KMS-11 (cell line): ENCODE measurements at regions not wholly inside any gene's neighbourhood (a gene's known extent, or its start where the extent isn't known, plus 50 kb on each side); places are given as distances from the start of the nearest gene placed in this dataset.

Experiments used
- H2AFZ ChIP-seq: fragments of 200-600 bp; sonication (generic); 2 replicates; pipeline ENCODE4 v1.6.1; 2016; ENCODE audit warnings: antibody characterized with exemption, mixed run types, low read depth
- H3K27ac ChIP-seq: fragments of 200-600 bp; sonication (generic); 2 replicates; pipeline ENCODE4 v1.6.1; 2016; ENCODE audit warnings: mild to moderate bottlenecking, mixed run types
- H3K27me3 ChIP-seq: fragments of 200-600 bp; sonication (generic); 2 replicates; pipeline ENCODE4 v1.6.1; 2017; ENCODE audit warnings: mild to moderate bottlenecking, low read depth, mixed run types, moderate library complexity; ENCODE audit not compliant: insufficient read depth
- H3K36me3 ChIP-seq: fragments of 200-600 bp; sonication (generic); 2 replicates; pipeline ENCODE4 v1.6.1; 2017; ENCODE audit warnings: mild to moderate bottlenecking, mixed run types; ENCODE audit not compliant: insufficient read depth
- H3K4me1 ChIP-seq: fragments of 200-600 bp; sonication (generic); 2 replicates; pipeline ENCODE4 v1.6.1; 2016; ENCODE audit warnings: mild to moderate bottlenecking, low read depth, mixed run types; ENCODE audit not compliant: poor library complexity, severe bottlenecking
- H3K4me2 ChIP-seq: fragments of 200-600 bp; sonication (generic); 2 replicates; pipeline ENCODE4 v1.7.0; 2016; ENCODE audit warnings: mild to moderate bottlenecking, mixed run types
- H3K4me3 ChIP-seq: fragments of 200-600 bp; sonication (generic); IDR thresholded peaks from 2 replicates; pipeline ENCODE4 v1.6.1; 2017; ENCODE audit warnings: low read depth, low read length, mixed read lengths; ENCODE audit not compliant: insufficient read depth
- H3K79me2 ChIP-seq: fragments of 200-600 bp; sonication (generic); 2 replicates; pipeline ENCODE4 v1.6.1; 2016; ENCODE audit warnings: low read depth, mixed run types; ENCODE audit not compliant: insufficient read depth
- H3K9ac ChIP-seq: fragments of 200-600 bp; sonication (generic); 2 replicates; pipeline ENCODE4 v1.6.1; 2016; ENCODE audit warnings: mild to moderate bottlenecking, mixed run types
- H4K20me1 ChIP-seq: fragments of 200-600 bp; sonication (generic); 2 replicates; pipeline ENCODE4 v1.6.1; 2016; ENCODE audit warnings: mild to moderate bottlenecking, mixed run types; ENCODE audit not compliant: insufficient read depth
- CTCF ChIP-seq: fragments of 200-600 bp; sonication (generic); conservative IDR thresholded peaks from 2 replicates; pipeline ENCODE4 v1.6.1; 2017; ENCODE audit warnings: low read depth, mild to moderate bottlenecking, antibody characterized with exemption, low read length, moderate library complexity, mixed read lengths

- no peaks in the 10 kb centered on the region for H4K20me1 ChIP-seq
- no peak overlapping the region for H3K4me3 ChIP-seq
- H3K79me2 ChIP-seq, result no peaks in the 10 kb centered on the region
- H2AFZ ChIP-seq, result no peak overlapping the region
- no peak overlapping the region for H3K9ac ChIP-seq
- H3K27ac ChIP-seq, result no peak overlapping the region
- H3K36me3 ChIP-seq, result no peaks in the 10 kb centered on the region
- H3K27me3 ChIP-seq, result no peaks in the 10 kb centered on the region
- peaks cover 14% of the 10 kb centered on the region for H3K4me1 ChIP-seq
- TF ChIP-seq CTCF, result no peak
- no peak overlapping the region for H3K4me2 ChIP-seq
These were observed 580.5 kb downstream of the TLE1 start for GRCh38 chr9:81108821-81109220.

- Histone ChIP-seq H3K36me3 (no peaks in the 10 kb centered on the region), H3K9ac (no peak overlapping the region), H3K4me2 (no peak overlapping the region), H3K27ac (no peak overlapping the region), H3K4me3 (no peak overlapping the region), H3K79me2 (no peaks in the 10 kb centered on the region), H3K27me3 (no peaks in the 10 kb centered on the region), H4K20me1 (no peaks in the 10 kb centered on the region), H2AFZ (no peak overlapping the region), H3K4me1 (peaks cover 11% of the 10 kb centered on the region)
- TF ChIP-seq CTCF, result no peak
These were observed 581.0 kb downstream of the TLE1 start for GRCh38 chr9:81108391-81108790.

- H4K20me1 ChIP-seq, result no peaks in the 10 kb centered on the region
- peak; percentile 24; the same call in 1 of the 2 replicates for TF ChIP-seq CTCF
- no peaks in the 10 kb centered on the region for H3K27me3 ChIP-seq
- no peak overlapping the region for H3K4me3 ChIP-seq
- no peak overlapping the region for H3K9ac ChIP-seq
- H3K27ac ChIP-seq, result no peak overlapping the region
- H3K79me2 ChIP-seq, result no peaks in the 10 kb centered on the region
- H3K4me1 ChIP-seq, result no peaks in the 10 kb centered on the region
- no peak overlapping the region for H3K4me2 ChIP-seq
- no peak overlapping the region for H2AFZ ChIP-seq
- H3K36me3 ChIP-seq, result no peaks in the 10 kb centered on the region; the same call in 1 of the 2 replicates
These were observed 585.5 kb downstream of the TLE1 start for GRCh38 chr9:81103597-81104471.

GRCh38 chr9:81097131-81097847 is 592.1 kb downstream of the TLE1 start:
- H3K36me3 ChIP-seq, result no peaks in the 10 kb centered on the region; the same call in 1 of the 2 replicates
- no peaks in the 10 kb centered on the region for H3K27me3 ChIP-seq
- H3K4me3 ChIP-seq, result no peak overlapping the region
- no peaks in the 10 kb centered on the region for H4K20me1 ChIP-seq
- no peak overlapping the region for H3K9ac ChIP-seq
- H3K4me1 ChIP-seq, result no peaks in the 10 kb centered on the region
- no peaks in the 10 kb centered on the region for H3K79me2 ChIP-seq
- no peak overlapping the region for H3K4me2 ChIP-seq
- H2AFZ ChIP-seq, result no peak overlapping the region
- no peak for TF ChIP-seq CTCF
- no peak overlapping the region for H3K27ac ChIP-seq
